ENCODE measurements at regions not wholly inside any gene's neighbourhood (a gene's known extent, or its start where the extent isn't known, plus 50 kb on each side); places are given as distances from the start of the nearest gene placed in this dataset.

GRCh38 chr1:59055908-59056719, 240.8 kb upstream of the FGGY start:
- Histone ChIP-seq H3K4me1 (peaks cover 0 to 45% (median 33%) of the 10 kb centered on the region in 4 donors), H3K36me3 (no peaks in the 10 kb centered on the region), H3K9me3 (no peaks in the 10 kb centered on the region), H3K27me3 (no peaks in the 10 kb centered on the region), H3K27ac (peak overlapping the region; percentile 43 to 68 (median 58)), H3K4me3 (no peak overlapping the region)
- TF ChIP-seq POLR2AphosphoS5 (IDR thresholded peaks at IDR 0.05), result peak in 1 of 4 donors; percentile 34
- no peak for TF ChIP-seq EP300 (IDR thresholded peaks at IDR 0.05)
- intact Hi-C loops (cut with DNase I), result loop anchor here (5.0 kb wide), 3 partner anchors 154 to 646 kb away; partner anchors contain the start of gene JUN
- no peak for DNase-seq
- 66 to 80% methylated on average over 7 of the region's 7 CpGs for WGBS, 2 donors

DNA sequence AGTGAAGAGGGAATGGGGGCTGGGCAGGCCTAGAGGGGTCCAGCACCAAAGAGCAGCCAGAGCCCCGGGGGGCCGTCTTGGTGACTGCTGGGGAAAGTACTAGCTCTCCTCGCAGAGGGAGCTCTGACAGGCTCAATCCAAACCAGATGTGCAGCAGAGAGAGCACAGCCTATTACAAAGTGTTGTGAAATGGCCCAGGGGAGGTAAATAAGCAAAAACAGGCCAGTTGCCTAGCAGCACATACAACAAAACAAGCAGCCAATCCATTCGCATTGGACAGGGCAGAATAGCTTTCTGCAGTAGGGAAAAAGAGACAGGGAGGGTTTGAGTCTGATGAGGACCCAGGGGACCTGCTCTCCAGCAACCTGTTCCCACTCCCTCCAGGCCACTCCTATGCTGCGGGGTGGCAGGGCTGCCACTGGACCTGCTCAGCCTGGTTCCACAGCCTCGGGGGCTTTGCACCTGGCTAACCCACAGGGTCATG, 239.6 kb upstream of the FGGY start:
- Histone ChIP-seq H3K4me1 (peaks cover 0 to 51% (median 29%) of the 10 kb centered on the region in 4 donors), H3K36me3 (no peaks in the 10 kb centered on the region), H3K9me3 (no peaks in the 10 kb centered on the region), H3K27me3 (no peaks in the 10 kb centered on the region), H3K27ac (peak overlapping the region; percentile 43 to 68 (median 58)), H3K4me3 (no peak overlapping the region)
- intact Hi-C loops (cut with DNase I), result loop anchor here (5.0 kb wide), 3 partner anchors 155 to 645 kb away; partner anchors contain the start of gene JUN
- WGBS, 2 donors, result 25 to 51% methylated on average over 6 of the region's 6 CpGs
- peak; percentile 92 for DNase-seq
- no peak for TF ChIP-seq POLR2A (IDR thresholded peaks at IDR 0.05)
- TF ChIP-seq CTCF (IDR thresholded peaks at IDR 0.05), result no peak
- TF ChIP-seq EP300 (IDR thresholded peaks at IDR 0.05), result peak in 3 of 4 donors; percentile 36 to 89 (median 61)
- peak; percentile 69 to 87 (median 80) for TF ChIP-seq POLR2AphosphoS5 (IDR thresholded peaks at IDR 0.05)

DNA sequence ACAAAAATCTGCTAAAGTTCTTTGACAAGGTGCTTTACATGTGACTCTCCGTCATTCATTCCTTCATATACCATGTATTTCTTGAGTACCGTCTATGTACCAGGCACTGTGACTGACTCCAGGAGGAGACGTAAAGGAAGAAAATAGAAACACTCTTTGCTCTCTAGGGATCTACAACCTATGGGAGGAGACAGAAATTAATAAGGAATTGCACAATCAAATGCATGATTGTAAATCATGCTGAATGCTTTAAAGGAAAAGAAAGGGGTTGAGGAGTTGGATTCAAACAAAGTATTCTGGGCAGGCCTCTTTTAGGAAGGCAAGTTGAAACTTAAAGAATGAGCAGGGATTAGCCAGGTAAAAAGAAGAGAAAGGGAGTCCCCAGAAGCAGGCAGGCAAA, 239.1 kb upstream of the FGGY start:
- Histone ChIP-seq H3K4me3 (no peak overlapping the region), H3K9me3 (no peaks in the 10 kb centered on the region)

DNA sequence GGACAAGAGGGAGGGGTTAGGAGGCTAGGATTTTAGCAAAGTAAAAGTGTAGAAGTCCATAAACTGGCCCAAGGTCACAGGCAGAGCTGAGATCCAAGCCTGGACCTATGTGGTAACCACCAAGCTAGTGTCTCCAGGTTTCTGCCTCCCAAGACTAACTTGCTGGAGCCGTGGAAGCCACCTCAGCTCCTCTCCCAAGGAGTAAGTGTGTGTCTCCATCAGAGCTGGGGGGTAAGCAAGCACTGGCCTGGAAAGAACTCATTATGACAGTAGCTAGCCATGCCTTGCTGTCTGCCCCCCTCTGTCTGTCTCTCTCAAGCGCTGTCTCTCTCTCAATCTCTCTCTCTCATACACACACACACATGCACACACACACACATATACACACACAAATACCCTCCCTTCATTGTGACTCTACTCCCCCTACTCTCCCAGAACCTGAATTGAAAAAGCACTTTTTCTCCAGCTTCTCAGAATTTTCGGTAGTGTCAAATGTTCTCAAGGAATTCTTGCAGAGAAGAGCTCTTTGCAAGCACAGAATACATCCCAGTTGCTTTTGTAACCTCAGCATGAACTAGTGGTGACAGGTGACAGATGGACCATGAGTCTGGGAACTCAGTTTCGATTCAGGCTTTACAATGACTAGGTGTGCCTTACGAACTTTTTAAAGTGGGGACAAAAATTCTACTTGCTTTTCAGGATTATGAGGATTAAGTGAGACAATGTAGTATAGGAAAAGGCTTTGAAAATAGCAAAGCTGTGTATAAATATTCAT, 238.0 kb upstream of the FGGY start:
- TF ChIP-seq POLR2A (IDR thresholded peaks at IDR 0.05) (no peak), POLR2AphosphoS5 (IDR thresholded peaks at IDR 0.05) (no peak), CTCF (IDR thresholded peaks at IDR 0.05) (no peak), EP300 (IDR thresholded peaks at IDR 0.05) (no peak)
- Histone ChIP-seq H3K4me1 (peaks cover 0 to 49% (median 24%) of the 10 kb centered on the region in 4 donors), H3K27me3 (no peaks in the 10 kb centered on the region), H3K4me3 (no peak overlapping the region), H3K36me3 (no peaks in the 10 kb centered on the region), H3K27ac (no peak overlapping the region), H3K9me3 (no peaks in the 10 kb centered on the region)
- DNase-seq, result no peak
- 55 to 76% methylated on average over 5 of the region's 5 CpGs for WGBS, 2 donors
- intact Hi-C loops (cut with DNase I), result loop anchor here (5.0 kb wide), 3 partner anchors 157 to 643 kb away; partner anchors contain the start of gene JUN

More for the DNA sequence above, 239.1 kb upstream of the FGGY start:
- TF ChIP-seq CTCF (IDR thresholded peaks at IDR 0.05), result no peak
- TF ChIP-seq EP300 (IDR thresholded peaks at IDR 0.05), result no peak
- TF ChIP-seq POLR2A (IDR thresholded peaks at IDR 0.05), result no peak
- no peak for TF ChIP-seq POLR2AphosphoS5 (IDR thresholded peaks at IDR 0.05)
- Histone ChIP-seq H3K4me1 (peaks cover 0 to 51% (median 26%) of the 10 kb centered on the region in 4 donors), H3K36me3 (no peaks in the 10 kb centered on the region), H3K27me3 (no peaks in the 10 kb centered on the region), H3K27ac (peak overlapping the region; percentile 43 to 68 (median 54))
- intact Hi-C loops (cut with DNase I), result loop anchor here (5.0 kb wide), 3 partner anchors 155 to 645 kb away; partner anchors contain the start of gene JUN
- 75 to 88% methylated on average over 3 of the region's 3 CpGs for WGBS, 2 donors
- no peak for DNase-seq

Measured in sigmoid colon (tissue), 6 donors.